ENCODE measurements at regions not wholly inside any gene's neighbourhood (a gene's known extent, or its start where the extent isn't known, plus 50 kb on each side); places are given as distances from the start of the nearest gene placed in this dataset.
"Not testable (repeated sequence)": the region's sequence is repeated elsewhere in the genome, so short reads cannot be mapped to it uniquely, and the experiment has no call there.

GRCh38 chr22:47409539-47410275, 647.3 kb downstream of the TBC1D22A start:
- H3K27me3 Mint-ChIP-seq: peaks cover 7% of the 10 kb centered on the region
- H3K9me3 ChIP-seq (ENCODE audit: control insufficient read depth in 2 of 2, low read length in 2 of 2): no peaks in the 10 kb centered on the region
- no peaks in the 10 kb centered on the region for H3K36me3 Mint-ChIP-seq

GRCh38 chr22:47408409-47408808, 646.0 kb downstream of the TBC1D22A start:
- H3K27ac ChIP-seq (ENCODE audit: insufficient read depth, low read length, poor library complexity, severe bottlenecking): no peak overlapping the region
- Mint-ChIP-seq H3K4me1 (no peaks in the 10 kb centered on the region), H3K27ac (no peak overlapping the region), H3K9me3 (no peaks in the 10 kb centered on the region), H3K36me3 (no peaks in the 10 kb centered on the region), H3K4me3 (no peak overlapping the region), H3K27me3 (peaks cover 7% of the 10 kb centered on the region)
- H3K4me3 ChIP-seq (ENCODE audit: low read depth, low read length): no peak overlapping the region
- H3K36me3 ChIP-seq (ENCODE audit: control insufficient read depth, insufficient read depth, low read length): no peaks in the 10 kb centered on the region
- no peaks in the 10 kb centered on the region for H3K9me3 ChIP-seq (ENCODE audit: control insufficient read depth in 2 of 2, low read length in 2 of 2)
- ATAC-seq (ENCODE audit: low read depth in 2 of 2): no peak
- no peaks in the 10 kb centered on the region for H3K27me3 ChIP-seq (ENCODE audit: control insufficient read depth, insufficient read depth, low read length)
- H3K4me1 ChIP-seq (ENCODE audit: control insufficient read depth, insufficient read depth, low read length, poor library complexity, severe bottlenecking): no peaks in the 10 kb centered on the region
- no peak for DNase-seq

More at GRCh38 chr22:47409539-47410275, 647.3 kb downstream of the TBC1D22A start:
- no peaks in the 10 kb centered on the region for H3K4me1 Mint-ChIP-seq
- no peak overlapping the region for H3K4me3 Mint-ChIP-seq
- DNase-seq: no peak
- no peak for ATAC-seq (ENCODE audit: low read depth in 2 of 2)
- Histone ChIP-seq H3K27me3 (ENCODE audit: control insufficient read depth, insufficient read depth, low read length) (no peaks in the 10 kb centered on the region), H3K4me1 (ENCODE audit: control insufficient read depth, insufficient read depth, low read length, poor library complexity, severe bottlenecking) (no peaks in the 10 kb centered on the region), H3K4me3 (ENCODE audit: low read depth, low read length) (no peak overlapping the region), H3K27ac (ENCODE audit: insufficient read depth, low read length, poor library complexity, severe bottlenecking) (no peak overlapping the region), H3K36me3 (ENCODE audit: control insufficient read depth, insufficient read depth, low read length) (no peaks in the 10 kb centered on the region)
- H3K27ac Mint-ChIP-seq: no peak overlapping the region
- no peaks in the 10 kb centered on the region for H3K9me3 Mint-ChIP-seq

GRCh38 chr22:47407461-47408025, 645.1 kb downstream of the TBC1D22A start:
- DNase-seq: no peak
- no peaks in the 10 kb centered on the region for H3K27me3 ChIP-seq (ENCODE audit: control insufficient read depth, insufficient read depth, low read length)
- H3K4me1 ChIP-seq (ENCODE audit: control insufficient read depth, insufficient read depth, low read length, poor library complexity, severe bottlenecking): no peaks in the 10 kb centered on the region
- Mint-ChIP-seq H3K4me1 (no peaks in the 10 kb centered on the region), H3K27ac (no peak overlapping the region), H3K9me3 (no peaks in the 10 kb centered on the region), H3K4me3 (no peak overlapping the region), H3K36me3 (no peaks in the 10 kb centered on the region), H3K27me3 (peaks cover 7% of the 10 kb centered on the region)
- H3K27ac ChIP-seq (ENCODE audit: insufficient read depth, low read length, poor library complexity, severe bottlenecking): no peak overlapping the region
- no peaks in the 10 kb centered on the region for H3K9me3 ChIP-seq (ENCODE audit: control insufficient read depth in 2 of 2, low read length in 2 of 2)
- H3K36me3 ChIP-seq (ENCODE audit: control insufficient read depth, insufficient read depth, low read length): no peaks in the 10 kb centered on the region
- H3K4me3 ChIP-seq (ENCODE audit: low read depth, low read length): no peak overlapping the region
- ATAC-seq (ENCODE audit: low read depth in 2 of 2): no peak

GRCh38 chr22:47406896-47407295, 644.4 kb downstream of the TBC1D22A start:
- no peaks in the 10 kb centered on the region for H3K4me1 ChIP-seq (ENCODE audit: control insufficient read depth, insufficient read depth, low read length, poor library complexity, severe bottlenecking)
- ATAC-seq (ENCODE audit: low read depth in 2 of 2) (no peak), DNase-seq (no peak)
- Mint-ChIP-seq H3K27ac (no peak overlapping the region), H3K36me3 (no peaks in the 10 kb centered on the region), H3K9me3 (no peaks in the 10 kb centered on the region), H3K4me3 (no peak overlapping the region), H3K4me1 (no peaks in the 10 kb centered on the region), H3K27me3 (peaks cover 7% of the 10 kb centered on the region)
- no peaks in the 10 kb centered on the region for H3K36me3 ChIP-seq (ENCODE audit: control insufficient read depth, insufficient read depth, low read length)
- no peaks in the 10 kb centered on the region for H3K27me3 ChIP-seq (ENCODE audit: control insufficient read depth, insufficient read depth, low read length)
- H3K9me3 ChIP-seq (ENCODE audit: control insufficient read depth in 2 of 2, low read length in 2 of 2): no peaks in the 10 kb centered on the region
- no peak overlapping the region for H3K27ac ChIP-seq (ENCODE audit: insufficient read depth, low read length, poor library complexity, severe bottlenecking)
- no peak overlapping the region for H3K4me3 ChIP-seq (ENCODE audit: low read depth, low read length)

- no peaks in the 10 kb centered on the region for H3K9me3 Mint-ChIP-seq
- Histone ChIP-seq H3K4me1 (ENCODE audit: control insufficient read depth, insufficient read depth, low read length, poor library complexity, severe bottlenecking) (no peaks in the 10 kb centered on the region), H3K36me3 (ENCODE audit: control insufficient read depth, insufficient read depth, low read length) (no peaks in the 10 kb centered on the region), H3K4me3 (ENCODE audit: low read depth, low read length) (no peak overlapping the region), H3K9me3 (ENCODE audit: control insufficient read depth in 2 of 2, low read length in 2 of 2) (no peaks in the 10 kb centered on the region), H3K27me3 (ENCODE audit: control insufficient read depth, insufficient read depth, low read length) (no peaks in the 10 kb centered on the region), H3K27ac (ENCODE audit: insufficient read depth, low read length, poor library complexity, severe bottlenecking) (no peak overlapping the region)
- no peak overlapping the region for H3K4me3 Mint-ChIP-seq
- no peak for DNase-seq
- H3K36me3 Mint-ChIP-seq: no peaks in the 10 kb centered on the region
- H3K4me1 Mint-ChIP-seq: no peaks in the 10 kb centered on the region
- H3K27ac Mint-ChIP-seq: no peak overlapping the region
- ATAC-seq (ENCODE audit: low read depth in 2 of 2): no peak
- H3K27me3 Mint-ChIP-seq: peaks cover 7% of the 10 kb centered on the region
Measured at GRCh38 chr22:47406180-47406834, 643.9 kb downstream of the TBC1D22A start.

GRCh38 chr22:47405222-47405621, 642.8 kb downstream of the TBC1D22A start:
- H3K36me3 Mint-ChIP-seq; H3K4me3 ChIP-seq (ENCODE audit: low read depth, low read length); H3K4me1 ChIP-seq (ENCODE audit: control insufficient read depth, insufficient read depth, low read length, poor library complexity, severe bottlenecking); H3K9me3 ChIP-seq (ENCODE audit: control insufficient read depth in 2 of 2, low read length in 2 of 2); H3K4me3 Mint-ChIP-seq; H3K27ac ChIP-seq (ENCODE audit: insufficient read depth, low read length, poor library complexity, severe bottlenecking); H3K27me3 Mint-ChIP-seq; H3K9me3 Mint-ChIP-seq; H3K4me1 Mint-ChIP-seq; DNase-seq; H3K27ac Mint-ChIP-seq; H3K36me3 ChIP-seq (ENCODE audit: control insufficient read depth, insufficient read depth, low read length); ATAC-seq (ENCODE audit: low read depth in 2 of 2); H3K27me3 ChIP-seq (ENCODE audit: control insufficient read depth, insufficient read depth, low read length): not testable (repeated sequence)

- Mint-ChIP-seq H3K4me1 (no peaks in the 10 kb centered on the region), H3K9me3 (peaks cover 0 to 1% (median 0%) of the 10 kb centered on the region in 7 donors), H3K4me3 (no peak overlapping the region), H3K36me3 (no peaks in the 10 kb centered on the region), H3K27me3 (peaks cover 5% of the 10 kb centered on the region), H3K27ac (no peak overlapping the region)
- no peaks in the 10 kb centered on the region for H3K9me3 ChIP-seq (ENCODE audit: control insufficient read depth in 2 of 2, low read length in 2 of 2)
- H3K27me3 ChIP-seq (ENCODE audit: control insufficient read depth, insufficient read depth, low read length): no peaks in the 10 kb centered on the region
- H3K27ac ChIP-seq (ENCODE audit: insufficient read depth, low read length, poor library complexity, severe bottlenecking): no peak overlapping the region
- DNase-seq (no peak), ATAC-seq (ENCODE audit: low read depth in 2 of 2) (no peak)
- no peaks in the 10 kb centered on the region for H3K4me1 ChIP-seq (ENCODE audit: control insufficient read depth, insufficient read depth, low read length, poor library complexity, severe bottlenecking)
- H3K36me3 ChIP-seq (ENCODE audit: control insufficient read depth, insufficient read depth, low read length): no peaks in the 10 kb centered on the region
- H3K4me3 ChIP-seq (ENCODE audit: low read depth, low read length): no peak overlapping the region
Measured at GRCh38 chr22:47402876-47403525, 640.6 kb downstream of the TBC1D22A start.
